T follicular helper cell (primary cell): ENCODE measurements at regions not wholly inside any gene's neighbourhood (a gene's known extent, or its start where the extent isn't known, plus 50 kb on each side); places are given as distances from the start of the nearest gene placed in this dataset.
"Not testable (repeated sequence)": the region's sequence is repeated elsewhere in the genome, so short reads cannot be mapped to it uniquely, and the experiment has no call there.

Experiments used
- DNase-seq: peaks from one replicate; pipeline ENCODE4 v3.0.0-alpha.2; 2020; ENCODE audit warnings: low read depth

GRCh38 chr2:56807861-56808260 is 624.1 kb downstream of the CCDC85A start:
- no peak for DNase-seq

GRCh38 chr2:56811401-56811800 is 627.6 kb downstream of the CCDC85A start:
- DNase-seq: no peak

GRCh38 chr2:56812432-56812831 is 628.6 kb downstream of the CCDC85A start:
- no peak for DNase-seq

- no peak for DNase-seq
These were observed 629.7 kb downstream of the CCDC85A start for GRCh38 chr2:56813490-56813889.

GRCh38 chr2:56816666-56817065 is 632.9 kb downstream of the CCDC85A start:
- no peak for DNase-seq

GRCh38 chr2:56831780-56832179 is 648.0 kb downstream of the CCDC85A start:
- no peak for DNase-seq

GRCh38 chr2:56834686-56835085 is 650.9 kb downstream of the CCDC85A start:
- DNase-seq: no peak

GRCh38 chr2:56840009-56840408 is 656.2 kb downstream of the CCDC85A start:
- DNase-seq: not testable (repeated sequence)

GRCh38 chr2:56860991-56861390 is 677.2 kb downstream of the CCDC85A start:
- DNase-seq: no peak

GRCh38 chr2:56871644-56872043 is 687.9 kb downstream of the CCDC85A start:
- no peak for DNase-seq

- DNase-seq: no peak
These were observed 690.9 kb downstream of the CCDC85A start for GRCh38 chr2:56874717-56875116.

GRCh38 chr2:56889738-56890137 is 705.9 kb downstream of the CCDC85A start:
- no peak for DNase-seq

GRCh38 chr2:56892382-56892781 is 708.6 kb downstream of the CCDC85A start:
- no peak for DNase-seq

- DNase-seq: no peak
These were observed 715.2 kb downstream of the CCDC85A start for GRCh38 chr2:56898986-56899385.

- no peak for DNase-seq
These were observed 728.7 kb downstream of the CCDC85A start for GRCh38 chr2:56912490-56912889.

GRCh38 chr2:56918790-56919189 is 735.0 kb downstream of the CCDC85A start:
- DNase-seq: no peak

- no peak for DNase-seq
These were observed 750.2 kb downstream of the CCDC85A start for GRCh38 chr2:56933976-56934375.

GRCh38 chr2:56934866-56935265 is 751.1 kb downstream of the CCDC85A start:
- DNase-seq: no peak

GRCh38 chr2:56940054-56940453 is 756.3 kb downstream of the CCDC85A start:
- DNase-seq: no peak

- DNase-seq: no peak
These were observed 769.1 kb downstream of the CCDC85A start for GRCh38 chr2:56952871-56953270.

- DNase-seq: no peak
These were observed 776.8 kb downstream of the CCDC85A start for GRCh38 chr2:56960581-56960980.

- no peak for DNase-seq
These were observed 778.9 kb downstream of the CCDC85A start for GRCh38 chr2:56962673-56963072.

- no peak for DNase-seq
These were observed 785.7 kb downstream of the CCDC85A start for GRCh38 chr2:56969513-56969912.

GRCh38 chr2:56971383-56971974 is 787.7 kb downstream of the CCDC85A start:
- no peak for DNase-seq

- no peak for DNase-seq
These were observed 797.8 kb downstream of the CCDC85A start for GRCh38 chr2:56981554-56981953.
